ENCODE measurements at regions not wholly inside any gene's neighbourhood (a gene's known extent, or its start where the extent isn't known, plus 50 kb on each side); places are given as distances from the start of the nearest gene placed in this dataset.

DNA sequence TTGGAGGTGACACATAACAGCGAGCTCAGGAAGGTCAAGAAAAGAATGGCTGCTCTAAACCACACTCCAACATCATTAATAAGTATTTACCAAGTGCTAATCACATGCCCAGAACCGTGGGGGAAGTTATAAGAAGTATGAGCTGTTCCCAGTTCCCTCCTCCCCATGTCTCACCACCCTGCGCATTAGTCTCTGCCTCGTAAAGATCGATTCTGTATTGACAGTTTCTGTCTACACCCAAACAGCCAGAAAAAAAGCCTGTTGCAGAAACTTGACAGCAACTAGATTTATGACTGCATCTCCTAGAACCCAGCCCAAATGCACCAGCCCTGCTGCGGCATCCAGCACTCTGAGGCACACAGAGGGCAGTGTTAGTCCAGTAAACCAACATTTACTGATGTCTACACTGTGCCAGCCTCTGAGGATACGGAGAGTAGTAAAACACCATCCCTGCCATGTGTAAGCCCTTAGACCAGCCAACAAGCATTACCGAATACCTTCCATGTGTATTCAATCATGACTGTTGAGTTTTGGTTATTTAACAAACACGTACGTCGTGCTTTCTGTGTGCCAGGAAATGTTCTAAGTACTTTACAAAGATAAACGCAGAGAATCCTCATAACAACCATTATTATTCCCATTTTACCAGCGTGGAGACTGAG lies 63.6 kb upstream of the ZBTB40 start:
- Mint-ChIP-seq H3K36me3 (no peaks in the 10 kb centered on the region), H3K27ac (no peak overlapping the region), H3K27me3 (ENCODE audit: low read depth) (peaks cover 8% of the 10 kb centered on the region), H3K4me3 (no peak overlapping the region), H3K4me1 (peaks cover 16% of the 10 kb centered on the region), H3K9me3 (no peaks in the 10 kb centered on the region)
- DNase-seq (ENCODE audit: low spot score in 2 of 2, unreplicated experiment in 2 of 2) = no peak
- TF ChIP-seq, protein P1, sequence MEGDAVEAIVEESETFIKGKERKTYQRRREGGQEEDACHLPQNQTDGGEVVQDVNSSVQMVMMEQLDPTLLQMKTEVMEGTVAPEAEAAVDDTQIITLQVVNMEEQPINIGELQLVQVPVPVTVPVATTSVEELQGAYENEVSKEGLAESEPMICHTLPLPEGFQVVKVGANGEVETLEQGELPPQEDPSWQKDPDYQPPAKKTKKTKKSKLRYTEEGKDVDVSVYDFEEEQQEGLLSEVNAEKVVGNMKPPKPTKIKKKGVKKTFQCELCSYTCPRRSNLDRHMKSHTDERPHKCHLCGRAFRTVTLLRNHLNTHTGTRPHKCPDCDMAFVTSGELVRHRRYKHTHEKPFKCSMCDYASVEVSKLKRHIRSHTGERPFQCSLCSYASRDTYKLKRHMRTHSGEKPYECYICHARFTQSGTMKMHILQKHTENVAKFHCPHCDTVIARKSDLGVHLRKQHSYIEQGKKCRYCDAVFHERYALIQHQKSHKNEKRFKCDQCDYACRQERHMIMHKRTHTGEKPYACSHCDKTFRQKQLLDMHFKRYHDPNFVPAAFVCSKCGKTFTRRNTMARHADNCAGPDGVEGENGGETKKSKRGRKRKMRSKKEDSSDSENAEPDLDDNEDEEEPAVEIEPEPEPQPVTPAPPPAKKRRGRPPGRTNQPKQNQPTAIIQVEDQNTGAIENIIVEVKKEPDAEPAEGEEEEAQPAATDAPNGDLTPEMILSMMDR (IDR thresholded peaks at IDR 0.05; ENCODE audit: unreplicated experiment) = no peak

DNA sequence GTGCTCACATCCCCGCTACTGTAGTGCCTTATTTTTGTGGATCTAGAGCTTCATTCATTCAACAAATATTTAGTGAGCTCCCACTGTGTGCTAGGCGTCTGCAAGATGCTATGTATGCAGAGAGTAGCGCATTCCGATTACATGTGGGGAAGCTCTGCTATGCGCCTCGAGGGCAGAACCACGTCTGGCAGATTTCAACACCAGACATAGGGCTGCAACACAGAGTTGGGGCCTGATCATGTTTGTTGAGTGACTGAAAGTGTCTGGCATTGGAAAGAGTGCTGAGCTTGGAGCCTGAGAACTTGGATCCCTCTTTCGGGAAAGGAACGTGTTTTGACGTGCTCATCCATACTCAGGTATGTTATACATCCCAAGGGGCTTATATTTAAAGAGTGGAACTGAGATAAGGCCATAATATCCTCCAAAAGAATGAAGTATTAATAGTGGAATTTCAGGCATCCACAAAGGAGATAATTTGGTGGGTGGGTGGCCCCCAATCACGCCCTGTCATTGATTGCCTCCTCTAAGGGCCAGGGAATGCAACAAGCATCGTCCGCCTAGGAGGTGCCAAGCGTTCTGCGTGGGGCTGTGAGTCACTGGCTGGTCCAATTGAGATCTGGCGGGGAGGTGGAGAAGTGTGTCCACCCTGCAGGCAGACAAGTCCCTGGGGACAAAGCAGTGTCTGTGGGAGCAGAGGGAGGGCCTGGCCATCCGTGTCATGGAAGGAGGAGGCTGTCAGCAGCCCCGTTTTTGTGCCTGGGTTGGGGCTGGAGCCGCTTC lies 62.8 kb upstream of the ZBTB40 start:
- Mint-ChIP-seq H3K27me3 (ENCODE audit: low read depth) (peaks cover 8% of the 10 kb centered on the region), H3K27ac (peak overlapping the region; percentile 63), H3K4me1 (peaks cover 16% of the 10 kb centered on the region), H3K9me3 (no peaks in the 10 kb centered on the region), H3K4me3 (no peak overlapping the region), H3K36me3 (no peaks in the 10 kb centered on the region)
- DNase-seq (ENCODE audit: low spot score in 2 of 2, unreplicated experiment in 2 of 2) = no peak
- TF ChIP-seq, protein P1 (IDR thresholded peaks at IDR 0.05; ENCODE audit: unreplicated experiment) = no peak

DNA sequence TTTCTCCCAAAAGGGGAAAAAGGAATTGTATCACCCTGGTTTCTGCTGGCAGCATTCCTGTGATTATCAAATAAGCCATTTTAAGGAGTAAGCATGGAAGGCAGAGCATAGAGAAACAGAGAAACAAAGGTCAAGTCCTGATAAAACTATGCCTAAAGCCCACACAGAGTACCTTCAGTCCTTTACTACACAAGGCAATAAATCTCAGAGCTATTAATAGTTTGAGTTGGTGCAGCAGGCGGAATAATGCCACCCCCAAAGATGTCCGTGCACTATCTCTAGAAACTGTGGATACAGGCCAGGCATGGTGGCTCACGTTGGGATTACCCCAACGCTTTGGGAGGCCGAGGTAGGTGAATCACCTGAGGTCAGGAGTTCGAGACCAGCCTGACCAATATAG lies 58.1 kb upstream of the ZBTB40 start:
- peaks cover 7% of the 10 kb centered on the region for H3K4me1 Mint-ChIP-seq
- no peak for DNase-seq (ENCODE audit: low spot score in 2 of 2, unreplicated experiment in 2 of 2)
- no peak overlapping the region for H3K27ac Mint-ChIP-seq
- no peak overlapping the region for H3K4me3 Mint-ChIP-seq
- TF ChIP-seq, protein P1 (IDR thresholded peaks at IDR 0.05; ENCODE audit: unreplicated experiment) = no peak
- H3K27me3 Mint-ChIP-seq (ENCODE audit: low read depth) = peaks cover 11% of the 10 kb centered on the region
- no peaks in the 10 kb centered on the region for H3K36me3 Mint-ChIP-seq
- H3K9me3 Mint-ChIP-seq = no peaks in the 10 kb centered on the region

DNA sequence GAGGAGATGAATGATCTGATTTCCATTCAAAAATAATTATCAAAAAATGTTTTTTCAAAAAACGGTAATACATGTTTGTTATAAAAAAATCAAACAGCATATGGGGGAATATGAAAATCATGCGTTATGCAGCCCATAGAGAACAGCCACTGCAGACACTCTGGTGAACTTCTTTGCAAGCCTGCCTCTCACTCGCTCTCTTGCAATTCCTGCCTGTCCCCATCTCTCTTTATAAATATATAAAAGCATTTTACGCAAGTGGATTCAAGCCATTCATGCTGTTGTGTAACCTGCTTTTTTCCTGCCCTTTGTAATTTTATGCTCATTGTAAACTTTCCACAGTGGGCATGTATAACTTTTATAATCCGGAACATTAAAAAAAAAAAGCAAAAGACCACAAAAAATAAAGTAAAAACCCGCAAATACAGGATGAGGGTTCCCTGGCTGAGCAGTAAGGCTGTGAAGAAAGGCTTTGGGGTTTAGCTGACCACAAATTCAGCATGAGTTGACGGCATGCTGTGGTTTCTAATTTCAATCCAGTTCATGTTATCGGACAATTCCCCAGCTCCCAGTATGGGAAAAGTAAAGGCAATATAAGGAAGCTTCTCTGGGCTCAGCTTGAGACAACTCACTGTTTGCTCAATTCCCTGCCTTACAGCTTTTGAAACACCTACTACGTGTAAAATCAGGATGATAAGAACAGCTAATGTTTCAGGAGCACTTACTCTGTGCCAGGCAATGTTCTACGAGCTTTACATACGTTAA lies 52.8 kb upstream of the ZBTB40 start:
- no peak overlapping the region for H3K27ac Mint-ChIP-seq
- no peaks in the 10 kb centered on the region for H3K4me1 Mint-ChIP-seq
- H3K9me3 Mint-ChIP-seq = no peaks in the 10 kb centered on the region
- DNase-seq (ENCODE audit: low spot score in 2 of 2, unreplicated experiment in 2 of 2) = no peak
- peaks cover 23% of the 10 kb centered on the region for H3K27me3 Mint-ChIP-seq (ENCODE audit: low read depth)
- no peak overlapping the region for H3K4me3 Mint-ChIP-seq
- TF ChIP-seq, protein P1 (IDR thresholded peaks at IDR 0.05; ENCODE audit: unreplicated experiment) = no peak
- H3K36me3 Mint-ChIP-seq = no peaks in the 10 kb centered on the region

DNA sequence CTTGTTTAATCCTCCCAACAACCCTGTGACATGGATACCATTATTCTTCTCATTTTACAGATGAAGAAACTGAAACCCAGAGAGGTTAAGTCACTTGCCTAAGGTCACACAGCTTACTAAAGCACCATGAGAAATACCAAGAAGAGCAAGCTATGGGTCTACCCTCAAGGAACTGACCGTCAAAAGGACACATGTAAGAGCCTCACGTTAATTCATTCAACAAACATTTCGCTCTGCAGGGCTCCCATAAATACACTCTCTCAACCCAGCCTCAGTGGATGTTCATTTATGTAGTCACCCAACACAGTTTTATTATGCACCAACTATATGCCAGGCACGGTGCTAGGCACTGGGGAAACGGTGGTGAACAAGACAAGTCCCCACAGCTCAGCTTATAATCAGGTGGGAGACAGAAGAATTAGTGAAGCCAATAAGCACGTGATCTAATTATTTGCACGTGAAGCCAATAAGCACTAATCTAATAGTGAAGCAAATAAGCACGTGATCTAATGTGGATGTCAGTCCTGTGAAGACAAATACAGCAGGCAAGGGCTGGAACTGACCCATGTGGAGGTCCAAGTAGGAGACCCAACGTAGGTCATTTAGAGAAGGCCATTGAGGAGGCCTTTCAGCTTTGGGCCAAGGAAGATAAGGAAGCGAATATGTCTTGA lies 52.1 kb upstream of the ZBTB40 start:
- H3K4me1 Mint-ChIP-seq = no peaks in the 10 kb centered on the region
- H3K27me3 Mint-ChIP-seq (ENCODE audit: low read depth) = peaks cover 28% of the 10 kb centered on the region
- H3K4me3 Mint-ChIP-seq = no peak overlapping the region
- H3K9me3 Mint-ChIP-seq = no peaks in the 10 kb centered on the region
- no peak overlapping the region for H3K27ac Mint-ChIP-seq
- no peaks in the 10 kb centered on the region for H3K36me3 Mint-ChIP-seq
- no peak for DNase-seq (ENCODE audit: low spot score in 2 of 2, unreplicated experiment in 2 of 2)
- TF ChIP-seq, protein P1 (IDR thresholded peaks at IDR 0.05; ENCODE audit: unreplicated experiment) = no peak

Measured in mesothelial cell of epicardium (in vitro differentiated cells).